Bronchial epithelial cell (primary cell): ENCODE measurements at regions not wholly inside any gene's neighbourhood (a gene's known extent, or its start where the extent isn't known, plus 50 kb on each side); places are given as distances from the start of the nearest gene placed in this dataset.
A peak's percentile ranks its signal among the peaks of the same experiment; 100 is the strongest.
"Not testable (repeated sequence)": the region's sequence is repeated elsewhere in the genome, so short reads cannot be mapped to it uniquely, and the experiment has no call there.

ENCODE experiments used
- DNase-seq: peaks from one replicate; pipeline ENCODE4 v3.0.0-alpha.2; 2010; ENCODE audit warnings: low read depth
- FAIRE-seq: peaks from 2 replicates; lab custom pipeline; 2011; peaks lifted over from hg19 to GRCh38; lab: Jason Lieb, UNC
- H3K27me3 ChIP-seq: 2 replicates; pipeline ENCODE4 v1.5.1; 2011; ENCODE audit warnings: low read length; ENCODE audit not compliant: control insufficient read depth, insufficient read depth
- H3K36me3 ChIP-seq: 2 replicates; pipeline ENCODE4 v1.5.1; 2011; ENCODE audit warnings: low read length; ENCODE audit not compliant: control insufficient read depth, insufficient read depth
- H3K4me3 ChIP-seq: 2 replicates; pipeline ENCODE4 v1.5.1; 2011; ENCODE audit warnings: mild to moderate bottlenecking, low read depth, low read length, control low read depth
- CTCF ChIP-seq: IDR thresholded peaks from 2 replicates; pipeline ENCODE4 v1.5.1; 2011; ENCODE audit warnings: mild to moderate bottlenecking, moderate library complexity, low read length, control low read depth, inconsistent platforms; ENCODE audit not compliant: insufficient read depth, severe bottlenecking

GRCh38 chr21:31786164-31786920 is 54.4 kb upstream of the SCAF4 start:
- H3K27me3 ChIP-seq, result no peaks in the 10 kb centered on the region
- H3K36me3 ChIP-seq, result no peaks in the 10 kb centered on the region
- TF ChIP-seq CTCF, result no peak
- FAIRE-seq (no peak), DNase-seq (no peak)
- H3K4me3 ChIP-seq, result no peak overlapping the region

GRCh38 chr21:31785237-31786163 is 53.6 kb upstream of the SCAF4 start:
- peak; percentile 67 for DNase-seq
- not testable (repeated sequence) for FAIRE-seq, H3K36me3 ChIP-seq, H3K27me3 ChIP-seq, H3K4me3 ChIP-seq
- peak; percentile 71 for TF ChIP-seq CTCF

- H3K4me3 ChIP-seq, result no peak overlapping the region
- no peak for DNase-seq
- TF ChIP-seq CTCF, result no peak
- no peaks in the 10 kb centered on the region for H3K36me3 ChIP-seq
- H3K27me3 ChIP-seq, result no peaks in the 10 kb centered on the region
- no peak for FAIRE-seq
These were observed 49.8 kb upstream of the SCAF4 start for GRCh38 chr21:31781737-31782136.
